HG03469 (cell line): ENCODE measurements at regions not wholly inside any gene's neighbourhood (a gene's known extent, or its start where the extent isn't known, plus 50 kb on each side); places are given as distances from the start of the nearest gene placed in this dataset.
A peak's percentile ranks its signal among the peaks of the same experiment; 100 is the strongest.

ENCODE experiments used
- ATAC-seq: cut with Tn5 transposase; IDR thresholded peaks from one replicate; pipeline ENCODE4 v1.9.1; 2021; ENCODE audit warnings: mild to moderate bottlenecking, moderate library complexity, moderate number of reproducible peaks; ENCODE audit not compliant: unreplicated experiment

DNA sequence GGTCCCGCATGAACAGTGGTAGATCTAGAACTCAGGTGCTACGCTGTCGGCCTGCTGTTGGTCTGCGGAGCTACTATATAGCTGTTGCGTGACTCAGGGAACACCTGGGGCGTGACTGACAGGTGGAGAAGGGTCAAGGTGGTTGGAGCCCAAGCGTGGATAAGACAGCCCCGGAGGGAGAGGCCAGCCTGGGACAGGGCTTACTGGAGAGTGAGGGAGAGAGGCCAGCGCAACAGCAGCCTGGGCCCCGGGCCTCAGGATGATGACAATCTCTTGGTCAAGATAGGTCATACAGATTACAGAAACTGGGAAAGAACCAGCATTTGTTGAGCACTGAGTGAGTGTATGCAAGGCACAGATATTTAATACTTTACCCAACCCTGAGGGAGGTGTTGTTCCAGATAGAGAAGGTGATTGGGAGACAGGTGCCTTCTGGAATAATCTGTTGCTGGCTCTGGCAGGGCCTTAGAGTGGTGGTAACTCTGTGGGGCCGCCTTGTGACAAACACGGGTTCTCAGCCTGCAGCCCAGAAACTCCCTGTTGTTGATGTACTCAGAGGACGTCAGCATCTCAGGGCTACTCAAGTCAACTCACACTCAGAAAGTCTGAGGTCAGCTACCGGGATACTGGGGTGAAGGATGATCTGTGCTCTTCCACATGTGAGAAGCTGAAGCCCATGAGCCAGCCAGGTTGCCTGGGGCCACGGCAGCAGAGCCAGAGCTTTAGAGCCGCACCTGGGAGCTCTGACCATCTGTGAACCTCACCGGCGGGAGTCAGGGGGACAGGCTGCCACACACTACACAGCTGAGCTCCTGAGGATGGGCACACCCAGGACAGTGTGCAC, 265.4 kb upstream of the HES1 start:
- no peak for ATAC-seq

DNA sequence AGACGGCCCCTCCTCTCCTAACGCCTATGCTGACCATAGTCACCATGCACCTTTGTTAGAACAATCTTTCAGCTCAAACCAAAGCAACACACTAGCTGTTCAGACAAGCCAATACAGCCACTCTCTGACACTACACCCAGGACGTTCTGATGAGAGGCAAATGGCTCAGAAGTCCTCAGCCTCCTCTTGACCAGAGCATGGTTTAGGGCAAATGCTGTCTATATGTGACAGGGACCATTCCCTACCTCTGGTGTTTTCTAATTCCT, 264.8 kb upstream of the HES1 start:
- no peak for ATAC-seq

DNA sequence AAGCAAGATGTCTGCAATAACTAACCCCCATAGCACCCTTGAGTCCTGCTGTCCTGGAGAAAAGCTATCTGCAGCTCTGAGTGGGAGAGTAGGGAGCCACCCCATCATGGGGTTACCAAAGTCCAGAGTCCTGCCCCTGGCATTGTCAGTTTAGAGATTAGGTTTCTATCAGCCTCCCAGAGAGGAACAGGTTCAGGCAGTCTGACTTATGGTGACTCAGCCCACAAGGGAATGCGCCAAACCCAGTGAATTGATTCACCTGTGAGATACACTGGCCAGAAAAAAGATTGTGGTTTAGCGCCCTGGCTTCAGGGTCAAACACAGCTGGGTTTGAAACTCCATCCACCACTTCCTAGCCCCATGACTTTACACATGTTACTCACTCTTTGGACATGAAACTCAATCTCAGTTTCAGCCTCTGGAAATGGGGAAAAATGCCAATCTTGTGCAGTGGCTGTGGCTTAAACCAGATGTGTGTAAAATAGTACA, 263.6 kb upstream of the HES1 start:
- peak; percentile 60 for ATAC-seq

DNA sequence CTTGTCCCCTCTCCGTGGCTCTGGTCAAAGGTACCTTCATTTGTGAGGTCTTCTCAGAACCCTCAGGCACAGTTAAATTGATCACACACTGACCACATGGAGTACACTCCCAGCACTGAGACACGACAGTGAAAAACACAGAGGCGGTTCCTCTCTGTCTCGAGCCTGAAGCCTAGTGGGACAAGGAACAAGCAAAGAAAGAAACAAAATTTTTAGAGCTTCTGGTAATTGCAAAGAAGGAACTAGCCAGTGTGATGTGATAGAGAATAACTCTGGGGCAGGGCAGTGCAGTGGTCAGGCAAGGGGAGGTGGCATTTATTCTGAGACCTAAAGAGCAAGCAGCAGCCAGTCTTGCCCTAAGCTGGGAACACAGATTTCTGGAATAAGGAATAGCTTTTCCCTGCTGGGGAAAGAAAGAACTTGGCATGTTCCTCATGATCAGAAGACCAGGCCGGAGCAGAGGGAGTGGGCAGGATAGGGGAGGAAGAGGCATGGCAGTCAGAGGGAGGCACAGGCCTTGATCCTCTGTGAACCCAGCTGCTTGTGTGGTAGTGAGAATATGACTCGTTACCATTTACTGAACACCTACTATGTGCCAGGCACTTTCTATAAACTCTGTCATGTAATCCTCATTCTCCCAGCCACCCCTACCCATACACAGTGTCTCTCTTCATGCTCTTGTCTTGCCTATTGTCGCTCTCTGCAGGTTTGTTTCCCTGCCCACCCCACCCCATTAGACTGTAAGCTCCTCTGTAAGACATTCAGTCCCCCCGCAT, 262.3 kb upstream of the HES1 start:
- ATAC-seq = no peak

DNA sequence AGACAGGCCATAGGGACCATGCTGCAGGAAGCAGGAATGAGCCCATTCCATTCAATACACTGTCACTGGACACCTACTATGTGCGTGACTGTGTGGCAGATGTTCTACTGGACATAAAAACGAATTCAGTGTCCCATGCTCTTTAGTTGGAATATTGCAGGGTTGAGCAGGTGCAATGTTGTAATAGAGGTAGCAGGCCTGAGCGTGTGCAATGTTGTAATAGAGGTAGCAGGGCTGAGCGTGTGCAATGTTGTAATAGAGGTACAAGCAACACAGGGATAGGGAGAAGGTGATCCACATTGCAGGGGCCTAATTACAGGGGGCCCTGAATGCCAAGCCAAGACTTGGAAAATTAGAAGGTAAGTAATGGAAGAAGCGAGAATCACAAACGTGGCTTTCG, 261.4 kb upstream of the HES1 start:
- no peak for ATAC-seq

DNA sequence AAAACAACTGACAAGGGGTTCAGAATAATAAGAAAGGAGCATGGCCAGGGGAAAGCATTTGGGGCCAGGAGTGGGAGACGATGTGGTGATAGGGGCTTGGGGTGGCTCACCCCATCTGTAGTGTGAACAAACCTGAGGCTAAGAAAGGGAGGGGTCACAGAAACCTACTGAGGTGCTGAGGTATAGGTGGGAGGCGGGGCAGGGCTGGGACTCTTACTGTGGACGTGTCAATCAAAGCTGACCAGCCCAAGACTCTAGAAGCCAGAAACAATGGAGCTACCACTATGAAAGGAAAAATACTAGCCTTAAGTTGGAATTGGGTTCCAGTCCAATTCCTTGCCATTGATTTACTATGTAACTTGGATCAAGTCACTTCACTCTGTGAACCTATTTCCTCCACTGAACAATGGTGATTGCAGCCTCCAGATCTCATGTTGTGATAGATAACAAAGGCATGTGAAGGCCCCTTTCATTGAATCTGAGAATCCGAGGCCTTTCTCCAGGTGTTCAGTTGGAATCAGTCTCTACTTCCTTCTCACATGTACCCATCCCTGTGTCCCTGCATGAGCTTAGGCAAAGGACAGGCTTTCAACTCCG, 260.9 kb upstream of the HES1 start:
- no peak for ATAC-seq

DNA sequence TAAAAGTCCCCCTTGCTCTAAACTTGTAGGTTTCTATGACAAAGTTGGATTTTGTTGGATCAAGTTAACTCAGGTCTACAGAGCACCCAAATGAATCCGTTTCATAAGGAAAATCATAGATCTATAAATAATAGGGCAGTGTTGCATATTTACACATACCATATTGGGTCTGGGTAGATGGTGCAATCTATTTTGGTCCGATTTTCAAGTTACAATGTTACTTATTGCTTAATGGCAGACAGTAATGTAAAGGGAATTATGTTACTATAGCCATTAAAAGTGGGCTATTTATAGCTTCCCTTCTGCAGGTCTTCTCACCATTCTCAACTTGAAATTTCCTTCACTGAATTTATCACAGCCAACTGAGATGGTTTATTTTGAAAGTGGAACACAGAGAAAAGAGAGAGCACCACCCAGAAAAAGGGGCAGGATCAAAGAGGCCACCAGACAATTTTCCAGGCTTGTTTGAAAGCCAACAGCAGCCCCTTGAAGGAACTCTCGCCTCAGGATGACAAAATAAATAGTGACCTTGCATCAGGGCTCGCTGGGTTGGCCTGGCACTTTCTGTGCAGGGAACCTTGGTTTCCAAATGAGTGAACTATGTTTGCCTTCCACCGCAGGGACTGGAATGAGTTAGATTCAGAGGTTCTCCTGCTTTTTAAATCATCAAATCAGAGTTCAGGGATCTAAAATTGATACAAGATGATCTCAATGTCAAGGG, 260.2 kb upstream of the HES1 start:
- ATAC-seq = no peak

DNA sequence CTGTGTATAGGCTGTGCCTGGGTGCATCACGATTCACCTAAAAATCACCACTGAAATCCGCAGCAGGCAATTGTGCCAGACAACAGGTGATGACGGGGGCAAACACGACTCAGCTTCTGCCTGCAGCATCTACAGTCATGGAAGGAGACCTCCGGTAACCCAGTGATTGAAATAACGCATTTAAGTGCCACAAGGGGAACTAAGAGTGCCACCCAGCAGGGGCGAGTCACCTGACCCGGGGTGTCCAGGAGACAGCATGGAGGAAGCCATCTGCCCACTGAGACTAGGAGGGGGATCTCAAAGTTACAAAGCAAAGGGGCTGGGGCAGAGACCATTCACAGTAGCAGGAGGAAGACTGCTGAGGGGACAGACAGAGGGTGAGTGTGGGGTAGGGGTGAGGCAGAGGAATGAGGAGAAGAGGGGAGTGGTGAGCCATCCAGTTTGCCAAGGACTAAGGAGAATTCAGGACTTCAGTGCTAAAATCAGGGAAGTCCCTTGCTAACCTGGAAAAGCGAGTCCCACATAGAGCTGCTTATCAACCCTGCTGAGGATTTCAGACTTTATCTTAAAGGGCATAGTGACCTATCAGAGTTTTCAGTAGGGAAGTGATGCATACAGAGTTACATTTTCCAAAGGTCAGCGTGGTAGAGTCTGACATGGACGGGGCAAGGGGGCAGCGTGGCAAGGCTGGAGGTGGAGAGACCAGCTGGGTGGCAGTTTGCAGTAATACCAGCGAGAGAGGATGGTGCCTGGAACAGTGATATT, 256.7 kb upstream of the HES1 start:
- ATAC-seq = no peak

DNA sequence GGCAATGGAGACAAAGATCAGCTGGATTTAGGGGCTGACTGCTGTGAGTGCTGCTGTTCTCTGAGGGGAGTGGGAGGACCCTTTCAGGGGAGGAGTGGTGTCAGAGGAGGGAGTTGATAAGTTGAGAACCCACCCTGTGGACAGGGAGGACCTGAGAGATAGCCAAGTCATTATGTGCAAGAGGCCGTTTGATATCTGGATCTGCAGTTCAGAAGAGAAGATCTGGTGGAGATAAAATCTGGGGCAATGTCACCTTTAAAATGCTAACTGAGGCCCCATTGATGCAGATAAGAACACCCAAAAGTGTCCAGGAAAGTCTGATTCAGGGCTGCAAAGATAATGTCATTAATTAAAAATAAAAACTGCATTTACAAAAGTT, 256.1 kb upstream of the HES1 start:
- ATAC-seq = no peak

DNA sequence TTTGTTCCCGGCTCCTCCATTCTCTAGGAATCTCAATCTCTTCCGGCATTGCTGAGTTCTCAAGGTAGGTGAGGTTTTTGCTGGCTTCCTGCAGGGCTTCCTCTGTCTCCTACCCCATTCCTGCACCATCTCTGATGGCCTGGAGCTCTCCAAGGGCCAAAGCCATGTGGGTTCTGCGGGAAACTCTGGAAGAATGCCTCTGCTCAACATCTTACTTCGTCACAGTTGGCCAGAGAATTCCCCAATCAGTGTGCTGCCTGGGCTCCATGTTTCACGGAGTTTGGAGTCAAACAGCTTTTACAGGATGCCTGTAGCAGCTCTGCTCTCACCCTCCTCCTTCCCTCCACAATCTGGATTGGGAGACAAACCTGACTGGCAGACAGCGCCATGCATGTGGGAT, 253.9 kb upstream of the HES1 start:
- ATAC-seq = no peak

DNA sequence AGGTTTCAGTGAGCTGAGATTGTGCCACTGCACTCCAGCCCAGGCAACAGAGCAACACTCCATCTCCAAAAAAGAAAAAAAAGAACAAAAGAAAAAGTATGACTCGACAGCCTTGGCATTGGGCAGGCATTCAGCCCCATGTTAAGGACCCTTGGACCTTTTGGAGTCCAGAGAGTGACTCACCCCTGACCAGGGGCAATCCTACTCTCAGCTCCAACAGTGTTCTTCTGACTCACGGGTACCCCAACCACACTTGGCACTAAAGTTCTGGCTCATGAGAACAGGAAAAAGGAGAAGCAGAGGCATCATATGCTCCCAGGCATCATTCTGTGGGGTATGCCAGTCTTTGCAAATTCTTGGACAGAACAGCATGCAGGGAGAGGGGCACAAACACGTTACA, 252.4 kb upstream of the HES1 start:
- ATAC-seq = no peak

DNA sequence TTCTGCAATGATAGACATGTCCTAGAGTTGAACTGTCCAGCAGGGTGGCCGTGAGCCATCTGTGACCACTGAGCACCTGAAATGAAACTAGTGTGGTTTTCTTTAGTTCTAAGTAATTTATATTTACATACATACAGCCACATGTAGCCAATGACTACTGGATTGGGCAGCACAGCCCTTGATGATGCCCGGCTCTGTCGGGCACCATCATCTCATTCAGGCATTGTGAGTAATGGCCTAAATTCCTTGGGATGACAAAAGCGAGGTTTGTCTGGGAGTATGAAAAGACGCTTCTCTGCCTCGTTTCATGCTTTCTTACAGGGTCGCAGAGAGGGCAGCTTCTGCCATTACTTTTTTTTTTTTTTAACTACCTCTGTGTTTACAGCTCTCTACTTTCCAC, 251.9 kb upstream of the HES1 start:
- no peak for ATAC-seq

DNA sequence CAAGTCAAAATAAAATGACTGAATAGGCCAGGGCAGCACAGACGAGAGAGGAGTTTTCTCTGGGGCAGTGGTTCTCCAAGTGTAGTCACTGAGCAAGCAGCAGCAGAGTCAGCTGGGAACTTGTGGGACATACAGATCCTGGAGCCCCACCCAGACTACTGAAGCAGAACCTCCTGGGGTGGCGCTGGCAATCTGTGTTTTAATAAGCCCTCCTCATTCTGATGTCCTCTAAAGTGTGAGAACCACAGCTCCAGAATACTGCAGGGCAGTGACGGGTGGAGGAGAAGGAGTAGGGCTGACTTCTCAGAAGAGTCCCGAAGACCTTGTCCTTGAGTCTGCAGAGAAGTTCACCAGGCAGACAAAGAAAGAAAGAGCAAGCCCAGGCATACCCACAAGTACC, 251.3 kb upstream of the HES1 start:
- ATAC-seq = no peak

DNA sequence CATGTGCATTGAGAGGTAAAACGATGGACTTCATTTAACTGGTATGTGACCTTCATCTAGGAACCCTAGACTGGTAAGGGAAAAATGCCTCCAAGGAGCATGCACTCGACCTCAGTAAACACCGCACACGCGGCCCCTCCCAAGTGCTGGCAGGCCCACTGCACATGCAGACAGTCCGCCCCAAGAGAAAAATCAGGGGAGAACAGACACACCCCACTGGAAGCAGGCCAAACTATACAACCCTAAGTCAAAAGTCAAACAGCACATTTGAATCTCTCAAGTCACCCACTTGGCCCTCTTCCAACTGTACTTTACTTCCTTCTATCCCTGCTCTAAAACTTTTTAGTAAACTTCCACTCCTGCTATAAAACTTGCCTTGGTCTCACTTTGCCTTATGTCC, 250.1 kb upstream of the HES1 start:
- ATAC-seq = no peak

DNA sequence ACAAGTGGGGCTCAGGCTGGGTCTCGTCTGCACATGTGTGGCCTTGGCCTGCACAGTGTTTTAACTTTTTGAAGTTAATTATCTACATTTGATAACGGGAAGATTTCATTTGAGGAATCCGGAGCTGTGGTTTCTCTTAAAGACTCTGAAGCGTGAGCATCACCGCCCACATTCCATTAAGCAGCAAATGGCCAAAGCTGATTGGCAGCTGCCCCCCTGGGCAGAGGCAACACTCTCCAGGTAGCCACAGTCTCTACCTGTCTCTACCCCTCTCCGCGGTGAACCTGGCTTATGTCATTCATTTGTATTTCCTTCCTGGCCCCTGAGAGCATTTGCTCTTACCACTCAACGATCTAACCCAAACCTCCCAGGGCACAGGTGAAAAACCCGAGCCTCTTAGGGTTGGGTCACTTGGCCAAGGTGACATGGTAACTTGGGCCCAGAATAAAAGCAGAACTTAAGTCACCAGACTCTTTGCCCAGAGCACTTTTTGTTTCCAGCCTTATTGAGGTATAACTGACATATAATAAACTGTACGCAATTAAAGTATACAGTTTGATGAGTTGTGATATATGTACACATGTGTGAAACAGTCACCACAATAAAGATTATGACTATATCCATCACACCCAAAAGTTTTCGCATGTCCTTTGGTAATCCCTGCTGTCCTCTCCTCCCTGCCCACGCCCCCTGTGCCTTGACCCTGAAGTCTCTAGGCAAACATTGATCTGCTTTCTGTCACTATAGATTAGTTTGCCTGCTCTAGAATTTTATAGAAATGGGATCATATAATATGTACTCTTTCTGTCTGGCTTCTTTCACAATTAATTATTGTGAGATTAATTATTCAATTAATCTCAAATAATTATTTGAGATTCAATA, 245.7 kb upstream of the HES1 start:
- no peak for ATAC-seq

DNA sequence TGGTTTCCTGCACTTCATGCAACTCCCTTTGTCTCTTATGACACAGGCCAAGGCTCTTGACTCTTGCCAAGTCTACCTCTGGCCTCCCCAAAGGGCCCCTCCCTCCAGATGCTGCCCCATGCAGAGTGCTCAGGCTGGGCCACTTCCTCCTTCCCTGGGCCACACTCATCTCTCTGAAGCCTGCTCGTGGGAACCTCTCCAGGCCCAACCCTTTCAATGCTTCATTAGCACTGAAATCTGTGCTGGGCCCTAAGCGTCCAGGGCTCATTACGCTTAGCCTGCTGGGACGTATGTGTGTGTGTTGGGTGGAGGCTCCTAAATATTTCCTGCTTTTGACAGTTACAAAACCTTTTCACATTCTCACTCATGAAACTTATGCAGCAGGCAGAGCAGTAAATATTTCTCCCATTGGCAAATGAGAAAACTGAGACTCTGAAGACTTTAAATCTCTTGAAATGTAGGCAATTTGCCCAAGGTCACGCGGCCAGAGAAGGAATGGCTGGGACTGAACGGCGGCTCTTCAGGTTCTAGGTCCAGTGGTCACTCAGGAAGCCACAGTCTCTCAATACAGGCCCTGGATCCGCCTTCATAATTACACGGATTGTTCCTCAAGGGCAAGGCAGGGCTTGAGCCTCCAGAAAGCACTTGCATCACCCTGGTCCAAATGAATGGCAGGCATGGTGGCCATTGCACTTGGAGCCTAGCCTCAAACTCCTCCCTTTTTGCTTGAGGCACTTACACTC, 241.7 kb upstream of the HES1 start:
- ATAC-seq = no peak

DNA sequence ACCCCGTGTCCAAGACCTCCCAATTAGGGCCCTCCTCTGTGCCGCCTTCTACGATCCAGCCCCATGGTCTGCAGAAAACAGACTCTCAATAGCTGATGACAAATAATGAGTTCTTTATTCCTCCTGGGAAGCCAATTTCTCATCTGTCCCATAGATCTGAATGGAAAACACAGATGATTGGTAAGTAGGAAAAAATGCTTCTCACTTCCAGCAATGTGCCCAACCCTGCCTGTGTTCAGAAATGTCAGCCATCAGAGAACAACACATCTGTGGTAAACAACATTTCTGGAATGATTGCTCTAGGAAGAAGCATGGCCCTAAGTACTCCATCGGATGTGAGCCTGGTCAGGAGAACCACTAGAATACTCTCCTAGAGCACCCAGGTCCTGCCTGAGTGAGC, 240.5 kb upstream of the HES1 start:
- ATAC-seq = no peak

DNA sequence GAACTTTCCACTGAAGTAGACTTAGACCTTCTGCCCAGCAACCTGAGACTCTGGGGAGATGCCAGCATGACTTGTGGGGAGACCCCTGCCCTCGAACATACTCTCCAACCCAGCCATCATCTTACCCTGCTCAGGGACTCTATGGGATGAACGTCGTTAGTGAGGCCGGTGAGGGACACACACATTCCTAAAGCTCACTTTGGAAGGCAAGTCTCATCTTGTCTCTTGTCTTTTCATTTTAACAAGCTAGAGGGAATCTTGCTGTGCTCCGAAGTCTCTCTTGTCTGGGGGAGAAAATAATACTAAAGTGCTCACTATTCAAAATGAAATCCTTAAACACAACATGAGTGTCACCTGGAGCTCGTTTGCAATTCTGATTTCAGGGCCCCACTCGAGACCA, 239.5 kb upstream of the HES1 start:
- ATAC-seq = no peak

DNA sequence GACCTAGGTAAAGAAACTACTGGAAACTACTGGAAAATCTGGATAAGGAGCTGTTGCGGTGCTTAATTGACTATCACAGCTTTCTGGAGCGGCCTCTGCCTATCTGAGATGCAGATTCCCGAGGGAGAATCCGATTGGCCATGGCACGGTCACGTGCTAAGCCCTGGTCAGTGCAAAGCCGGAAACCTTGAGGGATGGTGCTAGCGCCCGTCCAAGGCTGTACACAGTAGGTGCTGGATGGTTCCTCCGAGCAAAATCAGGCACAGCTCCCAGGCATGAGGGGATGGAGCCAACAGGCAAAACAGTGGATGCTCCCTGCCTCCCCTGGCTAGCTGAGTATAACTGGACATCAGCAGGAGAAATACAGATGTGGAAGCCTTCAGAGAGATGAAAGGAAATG, 238.7 kb upstream of the HES1 start:
- no peak for ATAC-seq
